Common myeloid progenitor, CD34-positive (primary cell): ENCODE measurements at regions not wholly inside any gene's neighbourhood (a gene's known extent, or its start where the extent isn't known, plus 50 kb on each side); places are given as distances from the start of the nearest gene placed in this dataset.

Source experiments
- CTCF ChIA-PET: fragments of 350-600 bp; sonication (Branson Sonifier 250); formaldehyde crosslinking; loops from one replicate; lab custom pipeline; 2021; ENCODE audit warnings: antibody characterized with exemption; lab: Charles Lee
- POLR2A ChIA-PET: fragments of 350-600 bp; sonication (Branson Sonifier 250); formaldehyde crosslinking; loops from one replicate; lab custom pipeline; 2021; ENCODE audit warnings: antibody characterized with exemption; lab: Charles Lee
- DNase-seq, 3 donors: peaks; one replicate each; pipeline versions ENCODE4 v3.0.0 to v3.0.0-alpha.2; 2013
- H3K27ac ChIP-seq, 2 experiments: 1 replicate in 1 of 2; 2 replicates in 1 of 2; pipeline ENCODE4 v1.7.0; 2013; ENCODE audit warnings: inconsistent platforms in 2 of 2, low read length in 2 of 2, mild to moderate bottlenecking in 2 of 2, low read depth in 1 of 2, moderate library complexity in 1 of 2; ENCODE audit not compliant: severe bottlenecking in 2 of 2, insufficient read depth in 1 of 2, poor library complexity in 1 of 2
- H3K27me3 ChIP-seq, 5 experiments: replicated peaks in 2 of 5; 1 replicate in 3 of 5; 2 replicates in 2 of 5; pipeline versions ENCODE4 v1.6.1 to v1.7.0; 2013; ENCODE audit warnings: low read length in 4 of 5, mild to moderate bottlenecking in 2 of 5, moderate library complexity in 2 of 5, inconsistent platforms in 1 of 5; ENCODE audit not compliant: insufficient read depth in 5 of 5, control insufficient read depth in 4 of 5
- H3K36me3 ChIP-seq, 4 experiments: 1 replicate in 2 of 4; 2 replicates in 2 of 4; pipeline versions ENCODE4 v1.6.1 to v1.7.0; 2013; ENCODE audit warnings: low read length in 3 of 4, control low read depth in 1 of 4, mild to moderate bottlenecking in 1 of 4; ENCODE audit not compliant: control insufficient read depth in 4 of 4, insufficient read depth in 4 of 4
- H3K4me1 ChIP-seq, 4 experiments: 1 replicate in 3 of 4; 2 replicates in 1 of 4; pipeline versions ENCODE4 v1.6.1 to v1.7.1; 2013; ENCODE audit warnings: low read length in 3 of 4, mild to moderate bottlenecking in 3 of 4, control low read depth in 1 of 4, inconsistent platforms in 1 of 4, moderate library complexity in 1 of 4; ENCODE audit not compliant: control insufficient read depth in 4 of 4, insufficient read depth in 4 of 4; ENCODE audit errors: control extremely low read depth in 1 of 4
- H3K4me3 ChIP-seq, 7 experiments: 1 replicate in 4 of 7; 2 replicates in 3 of 7; pipeline versions ENCODE4 v1.5.1 to v1.7.0; 2013; ENCODE audit warnings: mild to moderate bottlenecking in 7 of 7, low read length in 6 of 7, moderate library complexity in 6 of 7, inconsistent platforms in 2 of 7, low read depth in 2 of 7, control low read depth in 1 of 7; ENCODE audit not compliant: insufficient read depth in 4 of 7, control insufficient read depth in 1 of 7; ENCODE audit errors: extremely low read depth in 1 of 7
- H3K9me3 ChIP-seq, 5 experiments: 1 replicate in 4 of 5; 2 replicates in 1 of 5; pipeline versions ENCODE4 v1.6.1 to v1.7.1; 2013; ENCODE audit warnings: low read length in 4 of 5, mild to moderate bottlenecking in 2 of 5, inconsistent platforms in 1 of 5, low read depth in 1 of 5, moderate library complexity in 1 of 5; ENCODE audit not compliant: control insufficient read depth in 4 of 5, insufficient read depth in 2 of 5; ENCODE audit errors: control extremely low read depth in 1 of 5
- WGBS: methylation state at CpG from one replicate; pipeline ENCODE4 v1.1.5; 2013; ENCODE audit not compliant: insufficient coverage; 5-methylcytosine and 5-hydroxymethylcytosine counted together

DNA sequence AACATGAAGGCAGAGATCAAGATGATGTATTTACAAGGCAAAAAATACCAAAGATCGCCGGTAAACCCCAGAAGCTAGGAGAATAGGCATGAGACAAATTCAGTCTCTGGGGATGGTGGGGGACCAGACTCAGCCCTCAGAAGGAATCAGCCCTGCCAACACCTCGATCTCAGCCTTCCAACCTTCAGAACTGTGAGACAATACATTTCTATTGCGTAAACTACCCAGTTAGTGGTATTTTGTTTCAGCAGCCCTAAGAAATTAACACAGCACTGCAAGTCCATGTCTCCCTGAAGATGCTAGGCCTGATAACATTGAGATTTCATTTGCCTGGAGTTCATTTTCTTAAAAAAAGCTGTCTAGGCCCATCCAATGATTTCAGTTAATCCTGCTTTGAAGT, 622.5 kb downstream of the PTPRC start:
- H3K4me3 ChIP-seq: no peak overlapping the region
- peaks cover 0 to 2% (median 0%) of the 10 kb centered on the region in 5 experiments for H3K9me3 ChIP-seq
- WGBS: 96% methylated on average over 4 of the region's 4 CpGs
- H3K4me1 ChIP-seq: no peaks in the 10 kb centered on the region
- POLR2A ChIA-PET: no interaction called here
- H3K36me3 ChIP-seq: no peaks in the 10 kb centered on the region
- no peak overlapping the region for H3K27ac ChIP-seq
- CTCF ChIA-PET: no interaction called here
- H3K27me3 ChIP-seq: no peaks in the 10 kb centered on the region
- no peak for DNase-seq

DNA sequence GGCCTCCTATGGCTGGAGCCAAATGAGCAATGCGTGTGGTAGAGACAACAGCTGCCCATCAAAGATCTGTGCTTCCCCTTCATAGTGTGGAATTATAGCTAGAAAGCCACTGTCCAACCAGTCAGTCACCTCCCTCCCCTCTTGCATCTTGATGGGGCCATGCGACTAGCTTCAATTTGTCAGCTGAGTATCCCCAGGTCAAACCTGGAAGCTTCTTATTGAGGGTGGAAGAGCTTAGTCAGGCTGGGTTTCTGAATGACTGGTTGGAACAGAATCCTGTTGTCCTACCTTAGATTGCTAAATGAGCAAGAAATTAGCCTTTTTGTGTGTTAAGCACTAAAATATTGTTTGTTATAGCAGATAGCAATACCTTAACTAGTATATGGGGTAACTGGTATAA, 625.4 kb downstream of the PTPRC start:
- no peak overlapping the region for H3K4me3 ChIP-seq
- ChIA-PET CTCF (no interaction called here), POLR2A (no interaction called here)
- no peaks in the 10 kb centered on the region for H3K9me3 ChIP-seq
- 86% methylated on average over 1 of the region's 2 CpGs for WGBS
- no peak overlapping the region for H3K27ac ChIP-seq
- DNase-seq: no peak
- no peaks in the 10 kb centered on the region for H3K27me3 ChIP-seq
- H3K36me3 ChIP-seq: no peaks in the 10 kb centered on the region
- no peaks in the 10 kb centered on the region for H3K4me1 ChIP-seq

DNA sequence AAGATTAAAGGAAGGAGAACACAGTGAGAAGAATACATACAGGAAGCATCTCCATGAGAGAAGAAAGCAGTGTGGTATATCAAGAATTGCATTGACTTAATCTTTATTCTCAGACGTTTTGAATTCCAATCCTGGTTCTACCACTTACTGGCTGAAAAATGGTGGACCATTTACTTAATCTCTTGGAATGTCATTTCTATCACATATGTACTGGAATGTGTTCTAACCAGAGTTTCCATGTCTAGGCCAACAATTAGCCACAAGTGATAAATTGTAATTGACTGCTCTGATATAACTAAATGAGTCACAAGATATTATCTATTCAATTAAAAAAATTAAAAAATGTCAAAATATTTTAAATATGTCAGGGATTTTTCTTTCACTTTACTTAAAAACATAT, 626.1 kb downstream of the PTPRC start:
- Histone ChIP-seq H3K27ac (no peak overlapping the region), H3K36me3 (no peaks in the 10 kb centered on the region), H3K9me3 (no peaks in the 10 kb centered on the region), H3K4me1 (no peaks in the 10 kb centered on the region), H3K27me3 (no peaks in the 10 kb centered on the region), H3K4me3 (no peak overlapping the region)
- ChIA-PET CTCF (no interaction called here), POLR2A (no interaction called here)
- DNase-seq: no peak
- 100% methylated on average over 1 of the region's 1 CpG for WGBS

GRCh38 chr1:199265319-199265718, 626.5 kb downstream of the PTPRC start:
- no peak overlapping the region for H3K27ac ChIP-seq
- CTCF ChIA-PET: no interaction called here
- no peaks in the 10 kb centered on the region for H3K36me3 ChIP-seq
- H3K4me1 ChIP-seq: no peaks in the 10 kb centered on the region
- no peaks in the 10 kb centered on the region for H3K27me3 ChIP-seq
- no peak for DNase-seq
- H3K4me3 ChIP-seq: no peak overlapping the region
- POLR2A ChIA-PET: no interaction called here
- no peaks in the 10 kb centered on the region for H3K9me3 ChIP-seq
- WGBS: 83% methylated on average over 1 of the region's 3 CpGs

- Histone ChIP-seq H3K36me3 (no peaks in the 10 kb centered on the region), H3K9me3 (no peaks in the 10 kb centered on the region), H3K27me3 (no peaks in the 10 kb centered on the region), H3K4me3 (no peak overlapping the region), H3K4me1 (no peaks in the 10 kb centered on the region), H3K27ac (no peak overlapping the region)
- DNase-seq: no peak
- 100% methylated on average over 3 of the region's 3 CpGs for WGBS
- ChIA-PET POLR2A (no interaction called here), CTCF (no interaction called here)
Observed at GRCh38 chr1:199269241-199269640, 630.4 kb downstream of the PTPRC start.

- Histone ChIP-seq H3K4me1 (no peaks in the 10 kb centered on the region), H3K27me3 (no peaks in the 10 kb centered on the region), H3K9me3 (no peaks in the 10 kb centered on the region), H3K36me3 (no peaks in the 10 kb centered on the region), H3K4me3 (no peak overlapping the region), H3K27ac (no peak overlapping the region)
- POLR2A ChIA-PET: interaction anchor here (0.6 kb wide), 1 partner anchor 13 kb away, joined by 3 read pairs; no protein-coding TSS in a partner anchor
- CTCF ChIA-PET: no interaction called here
- WGBS: no CpG with 5 or more reads among the region's 3 CpGs
- DNase-seq: no peak
Observed at GRCh38 chr1:199272139-199272544, 633.3 kb downstream of the PTPRC start.

DNA sequence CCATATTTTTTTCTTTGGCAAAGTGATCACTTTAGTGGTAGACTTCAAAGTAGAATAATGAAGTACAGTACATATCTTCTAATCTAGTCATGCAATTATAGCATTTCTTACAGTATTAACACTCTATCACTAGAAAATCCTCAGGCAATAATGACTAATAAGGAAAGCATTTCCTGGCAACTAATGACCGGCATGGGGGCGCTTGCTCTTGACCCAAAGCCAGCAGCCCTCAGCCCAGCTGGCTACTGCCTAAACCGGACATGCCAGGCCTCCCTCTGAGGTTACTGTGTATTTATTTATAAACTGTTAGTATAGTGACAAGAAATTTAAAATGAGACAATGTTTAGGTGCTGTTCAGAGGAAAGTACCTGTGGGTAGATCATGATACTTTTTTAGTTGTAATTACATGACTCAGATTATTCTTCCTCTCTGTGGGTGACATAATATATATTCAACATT, 633.8 kb downstream of the PTPRC start:
- H3K4me1 ChIP-seq: no peaks in the 10 kb centered on the region
- POLR2A ChIA-PET: no interaction called here

More for the DNA sequence above, 633.8 kb downstream of the PTPRC start:
- no peaks in the 10 kb centered on the region for H3K27me3 ChIP-seq
- peaks cover 0 to 1% (median 0%) of the 10 kb centered on the region in 5 experiments for H3K9me3 ChIP-seq
- no peaks in the 10 kb centered on the region for H3K36me3 ChIP-seq
- CTCF ChIA-PET: no interaction called here
- WGBS: no CpG with 5 or more reads among the region's 3 CpGs
- no peak overlapping the region for H3K4me3 ChIP-seq
- no peak for DNase-seq
- H3K27ac ChIP-seq: no peak overlapping the region
